ENCODE measurements at regions not wholly inside any gene's neighbourhood (a gene's known extent, or its start where the extent isn't known, plus 50 kb on each side); places are given as distances from the start of the nearest gene placed in this dataset.

DNA sequence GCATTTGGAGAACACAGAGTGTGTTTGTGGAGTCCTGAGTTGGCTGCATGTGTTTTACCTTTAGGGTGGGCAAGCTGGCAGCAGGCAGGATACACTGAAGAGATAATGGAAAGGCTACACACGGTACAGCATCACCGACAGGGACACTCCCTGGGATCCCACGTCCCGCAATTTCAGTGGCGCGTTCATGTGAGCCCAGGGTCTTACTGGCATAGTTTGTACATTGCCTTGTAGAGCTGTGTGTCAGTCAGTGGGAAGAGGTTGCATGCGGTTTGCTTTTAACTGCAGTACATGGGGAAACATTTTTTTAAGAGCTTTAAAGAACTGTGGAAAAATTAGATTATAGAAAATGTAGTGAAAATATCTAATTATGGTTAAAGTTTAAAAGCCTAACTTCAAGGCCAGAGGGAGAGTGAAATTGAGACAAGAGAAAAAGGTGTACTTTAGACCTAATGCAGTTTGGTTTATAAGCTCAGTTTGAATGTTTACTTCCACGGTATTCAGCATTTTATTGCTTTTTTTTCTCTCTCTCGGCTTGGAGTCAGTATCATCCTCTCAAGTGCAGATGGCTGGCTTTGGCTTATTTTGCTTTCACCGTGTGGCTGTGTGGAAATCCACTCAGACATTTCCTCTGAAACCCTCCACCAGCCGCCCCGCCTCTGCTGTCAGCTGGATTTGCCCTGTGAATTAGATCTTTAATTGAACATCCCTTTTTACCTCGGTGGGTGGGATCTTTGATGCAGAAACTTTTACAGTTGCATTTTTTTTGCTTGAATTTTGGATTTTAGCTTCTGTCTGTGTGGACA lies 364.2 kb upstream of the COBL start:
- TF ChIP-seq, protein P1, sequence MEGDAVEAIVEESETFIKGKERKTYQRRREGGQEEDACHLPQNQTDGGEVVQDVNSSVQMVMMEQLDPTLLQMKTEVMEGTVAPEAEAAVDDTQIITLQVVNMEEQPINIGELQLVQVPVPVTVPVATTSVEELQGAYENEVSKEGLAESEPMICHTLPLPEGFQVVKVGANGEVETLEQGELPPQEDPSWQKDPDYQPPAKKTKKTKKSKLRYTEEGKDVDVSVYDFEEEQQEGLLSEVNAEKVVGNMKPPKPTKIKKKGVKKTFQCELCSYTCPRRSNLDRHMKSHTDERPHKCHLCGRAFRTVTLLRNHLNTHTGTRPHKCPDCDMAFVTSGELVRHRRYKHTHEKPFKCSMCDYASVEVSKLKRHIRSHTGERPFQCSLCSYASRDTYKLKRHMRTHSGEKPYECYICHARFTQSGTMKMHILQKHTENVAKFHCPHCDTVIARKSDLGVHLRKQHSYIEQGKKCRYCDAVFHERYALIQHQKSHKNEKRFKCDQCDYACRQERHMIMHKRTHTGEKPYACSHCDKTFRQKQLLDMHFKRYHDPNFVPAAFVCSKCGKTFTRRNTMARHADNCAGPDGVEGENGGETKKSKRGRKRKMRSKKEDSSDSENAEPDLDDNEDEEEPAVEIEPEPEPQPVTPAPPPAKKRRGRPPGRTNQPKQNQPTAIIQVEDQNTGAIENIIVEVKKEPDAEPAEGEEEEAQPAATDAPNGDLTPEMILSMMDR (conservative IDR thresholded peaks at IDR 0.05 in 1 of 2, IDR thresholded peaks at IDR 0.05 in 1 of 2; ENCODE audit: extremely low read depth in 1 of 2, insufficient read depth in 1 of 2, low read depth in 1 of 2, low read length in 2 of 2), result no peak
- no peak for TF ChIP-seq EZH2 (IDR thresholded peaks at IDR 0.05; ENCODE audit: borderline replicate concordance, low read length)

Measured in mammary epithelial cell (primary cell).